ENCODE measurements at regions not wholly inside any gene's neighbourhood (a gene's known extent, or its start where the extent isn't known, plus 50 kb on each side); places are given as distances from the start of the nearest gene placed in this dataset.

GRCh38 chr2:8073916-8074315 is 607.9 kb upstream of the ID2 start:
- Histone ChIP-seq H3K9me3 (no peaks in the 10 kb centered on the region), H3K4me3 (replicated peaks in 1 of 3) (no peak overlapping the region), H3K4me1 (no peaks in the 10 kb centered on the region), H3K27ac (no peak overlapping the region), H3K36me3 (no peaks in the 10 kb centered on the region), H3K27me3 (no peaks in the 10 kb centered on the region)
- intact Hi-C loops (cut with DNase I) = no loop called here
- WGBS, 2 donors = 89 to 95% methylated on average over 7 of the region's 7 CpGs
- TF ChIP-seq CTCF (IDR thresholded peaks at IDR 0.05) (no peak), POLR2A (IDR thresholded peaks at IDR 0.05) (no peak)
- DNase-seq = no peak

- H3K36me3 ChIP-seq = no peaks in the 10 kb centered on the region
- intact Hi-C loops (cut with DNase I) = no loop called here
- no peak for DNase-seq
- TF ChIP-seq CTCF (IDR thresholded peaks at IDR 0.05) = no peak
- WGBS, 2 donors = 72 to 78% methylated on average over 6 of the region's 6 CpGs
- H3K4me3 ChIP-seq (replicated peaks in 1 of 3) = no peak overlapping the region
- no peak overlapping the region for H3K27ac ChIP-seq
- H3K9me3 ChIP-seq = no peaks in the 10 kb centered on the region
- no peaks in the 10 kb centered on the region for H3K4me1 ChIP-seq
- no peaks in the 10 kb centered on the region for H3K27me3 ChIP-seq
Measured at GRCh38 chr2:8076448-8077342, 605.2 kb upstream of the ID2 start.

- WGBS, 2 donors = 95 to 99% methylated on average over 2 of the region's 2 CpGs
- Histone ChIP-seq H3K27me3 (no peaks in the 10 kb centered on the region), H3K9me3 (no peaks in the 10 kb centered on the region), H3K27ac (no peak overlapping the region), H3K4me3 (replicated peaks in 1 of 3) (no peak overlapping the region), H3K36me3 (no peaks in the 10 kb centered on the region), H3K4me1 (no peaks in the 10 kb centered on the region)
- intact Hi-C loops (cut with DNase I) = no loop called here
- TF ChIP-seq CTCF (IDR thresholded peaks at IDR 0.05) (no peak), POLR2A (IDR thresholded peaks at IDR 0.05) (no peak)
- DNase-seq = no peak
Measured at GRCh38 chr2:8078705-8079104, 603.2 kb upstream of the ID2 start.

- Histone ChIP-seq H3K27me3 (no peaks in the 10 kb centered on the region), H3K4me1 (no peaks in the 10 kb centered on the region), H3K9me3 (no peaks in the 10 kb centered on the region), H3K27ac (no peak overlapping the region), H3K36me3 (no peaks in the 10 kb centered on the region), H3K4me3 (replicated peaks in 1 of 3) (no peak overlapping the region)
- TF ChIP-seq POLR2A (IDR thresholded peaks at IDR 0.05) (no peak), CTCF (IDR thresholded peaks at IDR 0.05) (no peak)
- intact Hi-C loops (cut with DNase I) = no loop called here
- DNase-seq = no peak
Measured at GRCh38 chr2:8080063-8080462, 601.8 kb upstream of the ID2 start.

GRCh38 chr2:8081130-8081529 is 600.7 kb upstream of the ID2 start:
- no peak for DNase-seq
- no peaks in the 10 kb centered on the region for H3K9me3 ChIP-seq
- H3K4me1 ChIP-seq = no peaks in the 10 kb centered on the region
- WGBS, 2 donors = 90 to 95% methylated on average over 5 of the region's 5 CpGs
- H3K36me3 ChIP-seq = no peaks in the 10 kb centered on the region
- no peak overlapping the region for H3K27ac ChIP-seq
- no peak overlapping the region for H3K4me3 ChIP-seq (replicated peaks in 1 of 3)
- intact Hi-C loops (cut with DNase I) = no loop called here
- TF ChIP-seq POLR2A (IDR thresholded peaks at IDR 0.05) (no peak), CTCF (IDR thresholded peaks at IDR 0.05) (no peak)
- H3K27me3 ChIP-seq = no peaks in the 10 kb centered on the region
